ENCODE measurements at regions not wholly inside any gene's neighbourhood (a gene's known extent, or its start where the extent isn't known, plus 50 kb on each side); places are given as distances from the start of the nearest gene placed in this dataset.
"Not testable (repeated sequence)": the region's sequence is repeated elsewhere in the genome, so short reads cannot be mapped to it uniquely, and the experiment has no call there.

- peak; percentile 62 to 69 for DNase-seq (ENCODE audit: low read depth in 1 of 2, low spot score in 1 of 2)
- no peak overlapping the region for H3K4me3 ChIP-seq (replicated peaks; ENCODE audit: insufficient read depth, low read length)
- H3K27ac ChIP-seq (replicated peaks), result peak overlapping the region; percentile 68
- no peak for TF ChIP-seq CTCF (IDR thresholded peaks at IDR 0.05; ENCODE audit: insufficient read depth, low read length)
- no peak for TF ChIP-seq POLR2AphosphoS5 (IDR thresholded peaks at IDR 0.05; ENCODE audit: low read depth)
- no peak for TF ChIP-seq SPI1 (IDR thresholded peaks at IDR 0.05; ENCODE audit: borderline replicate concordance, low read depth)
- no peak for TF ChIP-seq REST (IDR thresholded peaks at IDR 0.05; ENCODE audit: insufficient replicate concordance, low read depth)
- TF ChIP-seq GABPA (IDR thresholded peaks at IDR 0.05; ENCODE audit: low read depth), result no peak
- no peaks in the 10 kb centered on the region for H3K27me3 ChIP-seq (ENCODE audit: insufficient read depth, poor library complexity, severe bottlenecking)
Observed at GRCh38 chr1:182205351-182206022, 144.0 kb upstream of the ZNF648 start.

- Histone ChIP-seq H3K27ac (replicated peaks) (no peak overlapping the region), H3K4me3 (replicated peaks; ENCODE audit: insufficient read depth, low read length) (no peak overlapping the region), H3K27me3 (ENCODE audit: insufficient read depth, poor library complexity, severe bottlenecking) (no peaks in the 10 kb centered on the region)
- no peak for TF ChIP-seq CTCF (IDR thresholded peaks at IDR 0.05; ENCODE audit: insufficient read depth, low read length)
- no peak for TF ChIP-seq SPI1 (IDR thresholded peaks at IDR 0.05; ENCODE audit: borderline replicate concordance, low read depth)
- no peak for TF ChIP-seq GABPA (IDR thresholded peaks at IDR 0.05; ENCODE audit: low read depth)
- no peak for TF ChIP-seq POLR2AphosphoS5 (IDR thresholded peaks at IDR 0.05; ENCODE audit: low read depth)
- TF ChIP-seq REST (IDR thresholded peaks at IDR 0.05; ENCODE audit: insufficient replicate concordance, low read depth), result no peak
- no peak for DNase-seq (ENCODE audit: low read depth in 1 of 2, low spot score in 1 of 2)
Observed at GRCh38 chr1:182203191-182203875, 141.8 kb upstream of the ZNF648 start.

GRCh38 chr1:182201490-182201889 is 140.0 kb upstream of the ZNF648 start:
- not testable (repeated sequence) for DNase-seq (ENCODE audit: low read depth in 1 of 2, low spot score in 1 of 2); H3K27me3 ChIP-seq (ENCODE audit: insufficient read depth, poor library complexity, severe bottlenecking); H3K27ac ChIP-seq (replicated peaks); H3K4me3 ChIP-seq (replicated peaks; ENCODE audit: insufficient read depth, low read length)

GRCh38 chr1:182200025-182200812 is 138.7 kb upstream of the ZNF648 start:
- no peak for TF ChIP-seq CTCF (IDR thresholded peaks at IDR 0.05; ENCODE audit: insufficient read depth, low read length)
- no peak for TF ChIP-seq SPI1 (IDR thresholded peaks at IDR 0.05; ENCODE audit: borderline replicate concordance, low read depth)
- no peak for TF ChIP-seq POLR2AphosphoS5 (IDR thresholded peaks at IDR 0.05; ENCODE audit: low read depth)
- TF ChIP-seq REST (IDR thresholded peaks at IDR 0.05; ENCODE audit: insufficient replicate concordance, low read depth), result no peak
- TF ChIP-seq GABPA (IDR thresholded peaks at IDR 0.05; ENCODE audit: low read depth), result no peak
- no peak overlapping the region for H3K4me3 ChIP-seq (replicated peaks; ENCODE audit: insufficient read depth, low read length)
- H3K27me3 ChIP-seq (ENCODE audit: insufficient read depth, poor library complexity, severe bottlenecking), result no peaks in the 10 kb centered on the region
- DNase-seq (ENCODE audit: low read depth in 1 of 2, low spot score in 1 of 2), result no peak
- no peak overlapping the region for H3K27ac ChIP-seq (replicated peaks)
